ENCODE measurements at regions not wholly inside any gene's neighbourhood (a gene's known extent, or its start where the extent isn't known, plus 50 kb on each side); places are given as distances from the start of the nearest gene placed in this dataset.

DNA sequence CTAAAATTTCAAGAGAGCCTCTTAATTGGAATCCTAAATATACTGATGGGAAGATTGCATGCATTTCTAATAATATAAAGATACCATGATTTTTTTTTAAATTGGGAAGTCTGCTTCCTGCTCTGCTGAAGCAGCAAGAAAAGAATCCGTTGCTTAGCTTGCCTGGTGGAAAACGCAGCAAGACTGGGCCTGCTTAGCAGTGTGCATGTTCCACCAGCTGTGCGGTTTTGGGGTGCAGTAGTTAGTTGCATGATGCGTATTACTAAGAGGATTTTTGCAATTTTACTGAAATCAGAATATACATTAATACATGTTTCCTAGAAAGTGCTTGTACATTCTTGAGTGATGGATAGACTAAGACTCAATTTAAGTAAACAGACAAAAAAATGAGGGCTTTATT, 319.9 kb downstream of the CMPK2 start:
- Mint-ChIP-seq H3K27me3 (no peaks in the 10 kb centered on the region), H3K36me3 (ENCODE audit: low read depth) (no peaks in the 10 kb centered on the region), H3K4me3 (no peak overlapping the region), H3K9me3 (no peaks in the 10 kb centered on the region), H3K27ac (no peak overlapping the region), H3K4me1 (no peaks in the 10 kb centered on the region)
- intact Hi-C loops (cut with micrococcal nuclease), result no loop called here
- DNase-seq, result no peak

DNA sequence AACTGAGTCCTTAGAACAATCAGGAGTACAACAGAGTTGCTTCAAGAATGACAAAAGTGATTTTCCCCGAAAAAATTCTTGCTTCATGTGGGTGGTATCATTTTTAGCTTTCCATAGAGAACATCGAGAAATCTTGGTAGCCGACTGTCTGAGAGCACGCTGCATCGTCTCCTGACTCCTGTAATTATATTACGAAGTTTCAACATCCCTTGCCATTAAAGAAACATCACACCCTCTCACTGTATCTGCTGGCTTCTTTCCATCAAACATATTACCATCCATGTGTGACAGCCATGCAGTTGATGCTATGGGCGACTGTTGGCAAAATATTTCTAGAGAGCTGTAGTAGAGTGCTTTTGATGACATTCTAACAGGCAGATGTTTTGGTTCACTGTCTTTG, 311.2 kb downstream of the CMPK2 start:
- Mint-ChIP-seq H3K4me1 (no peaks in the 10 kb centered on the region), H3K36me3 (ENCODE audit: low read depth) (no peaks in the 10 kb centered on the region), H3K27ac (no peak overlapping the region), H3K27me3 (no peaks in the 10 kb centered on the region), H3K4me3 (no peak overlapping the region), H3K9me3 (no peaks in the 10 kb centered on the region)
- intact Hi-C loops (cut with micrococcal nuclease), result no loop called here
- no peak for DNase-seq

DNA sequence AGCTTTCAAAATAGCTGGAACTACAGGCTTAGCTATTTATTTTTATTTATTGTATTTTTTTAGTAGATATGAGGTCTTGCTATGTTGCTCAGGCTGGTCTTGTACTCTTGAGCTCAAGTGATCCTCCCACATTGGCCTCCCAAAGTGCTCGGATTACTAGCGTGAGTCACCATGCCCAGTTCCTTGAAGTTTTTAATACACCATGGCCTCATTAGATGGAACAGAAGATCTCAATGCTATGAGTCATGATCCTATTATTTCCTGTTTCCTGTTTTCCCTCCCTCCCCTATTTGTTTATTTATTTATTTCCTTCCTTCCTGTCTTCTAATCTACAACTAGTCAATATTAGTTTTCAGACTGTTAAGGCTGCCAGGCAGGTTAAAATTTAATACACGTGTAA, 309.0 kb downstream of the CMPK2 start:
- Mint-ChIP-seq H3K9me3 (no peaks in the 10 kb centered on the region), H3K4me3 (no peak overlapping the region), H3K27me3 (no peaks in the 10 kb centered on the region), H3K27ac (no peak overlapping the region), H3K4me1 (no peaks in the 10 kb centered on the region), H3K36me3 (ENCODE audit: low read depth) (no peaks in the 10 kb centered on the region)
- no peak for DNase-seq
- intact Hi-C loops (cut with micrococcal nuclease), result no loop called here

DNA sequence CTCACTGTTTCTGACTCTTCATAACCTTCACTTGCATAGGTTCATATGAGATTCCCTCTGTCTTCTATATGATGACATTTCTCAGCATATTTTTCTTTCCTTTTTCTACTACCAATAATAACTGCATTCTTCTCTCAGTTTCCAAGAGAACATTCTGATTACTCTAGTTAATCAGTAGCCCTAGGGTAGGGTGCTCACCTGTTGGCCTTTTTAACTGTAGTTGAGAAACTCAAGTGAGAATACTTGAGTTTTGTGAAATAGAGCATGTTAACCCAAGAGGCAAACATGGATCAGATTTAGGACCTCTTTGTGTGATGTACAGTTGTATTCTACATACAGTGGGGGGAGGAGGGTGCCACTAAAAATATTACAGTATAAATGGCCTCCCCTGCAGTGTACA, 308.0 kb downstream of the CMPK2 start:
- Mint-ChIP-seq H3K4me1 (no peaks in the 10 kb centered on the region), H3K4me3 (no peak overlapping the region), H3K36me3 (ENCODE audit: low read depth) (no peaks in the 10 kb centered on the region), H3K9me3 (no peaks in the 10 kb centered on the region), H3K27ac (no peak overlapping the region), H3K27me3 (no peaks in the 10 kb centered on the region)
- intact Hi-C loops (cut with micrococcal nuclease), result no loop called here
- DNase-seq, result no peak

DNA sequence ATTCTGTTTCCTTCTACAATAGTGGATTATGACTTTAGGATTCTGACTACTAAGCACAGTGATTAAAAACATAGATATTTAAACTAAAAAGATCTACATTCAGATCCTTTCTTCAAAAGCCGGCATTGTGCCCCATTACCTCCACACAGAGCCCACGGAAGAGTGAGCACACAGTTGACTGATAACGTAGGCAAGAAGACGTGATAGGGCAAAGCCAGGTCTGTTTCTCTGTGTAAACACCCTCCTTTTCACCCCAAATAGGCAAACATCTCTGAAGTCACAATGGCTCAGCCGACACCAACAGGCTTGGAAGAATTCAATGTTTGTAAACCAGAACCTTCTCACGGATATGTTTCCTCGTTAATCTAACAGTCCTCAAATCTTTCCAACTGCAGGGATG, 302.9 kb downstream of the CMPK2 start:
- H3K4me1 Mint-ChIP-seq, result no peaks in the 10 kb centered on the region
- H3K9me3 Mint-ChIP-seq, result no peaks in the 10 kb centered on the region
- no peak overlapping the region for H3K4me3 Mint-ChIP-seq
- H3K27ac Mint-ChIP-seq, result no peak overlapping the region
- intact Hi-C loops (cut with micrococcal nuclease), result no loop called here
- no peaks in the 10 kb centered on the region for H3K36me3 Mint-ChIP-seq (ENCODE audit: low read depth)
- DNase-seq, result no peak
- H3K27me3 Mint-ChIP-seq, result no peaks in the 10 kb centered on the region

DNA sequence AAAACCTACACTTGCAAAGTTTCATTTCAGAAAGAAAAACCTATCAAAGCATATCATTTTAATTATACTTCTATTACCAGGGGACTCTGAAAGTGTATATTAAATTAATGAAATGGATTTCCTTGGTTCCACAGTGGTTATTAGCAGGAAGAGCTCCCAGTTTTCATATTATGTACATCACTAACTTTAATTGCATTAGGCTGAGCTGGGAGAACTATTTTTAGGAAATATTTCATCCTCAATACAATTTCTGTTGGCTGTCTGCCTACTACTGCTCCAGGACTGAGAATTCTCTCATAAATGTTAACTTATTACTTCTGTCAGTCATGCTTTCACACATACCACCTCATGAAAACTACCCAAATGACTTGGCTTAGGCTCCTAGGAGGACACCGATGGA, 301.4 kb downstream of the CMPK2 start:
- Mint-ChIP-seq H3K36me3 (ENCODE audit: low read depth) (no peaks in the 10 kb centered on the region), H3K27ac (no peak overlapping the region), H3K4me3 (no peak overlapping the region), H3K27me3 (no peaks in the 10 kb centered on the region), H3K9me3 (no peaks in the 10 kb centered on the region), H3K4me1 (no peaks in the 10 kb centered on the region)
- no peak for DNase-seq
- intact Hi-C loops (cut with micrococcal nuclease), result no loop called here

DNA sequence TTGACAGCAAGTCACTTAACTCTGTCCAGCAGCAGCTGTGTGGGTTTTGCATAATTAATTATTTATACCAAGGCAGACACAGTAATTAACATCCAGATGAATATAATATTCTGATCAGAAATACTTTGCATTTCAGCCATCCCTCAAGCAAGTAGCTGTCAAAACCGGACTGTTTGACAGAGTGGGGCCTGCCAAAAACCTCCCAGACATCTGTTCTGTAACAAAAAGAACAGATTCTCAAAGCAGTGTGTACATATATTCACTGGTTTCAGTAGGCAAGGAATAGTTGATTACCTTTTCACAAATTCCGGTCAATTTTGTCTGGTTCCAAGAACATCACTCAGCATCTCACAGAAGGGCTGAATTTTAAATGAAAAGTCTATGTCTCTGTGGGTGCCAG, 291.6 kb downstream of the CMPK2 start:
- Mint-ChIP-seq H3K9me3 (no peaks in the 10 kb centered on the region), H3K27ac (no peak overlapping the region), H3K4me3 (no peak overlapping the region), H3K27me3 (no peaks in the 10 kb centered on the region), H3K36me3 (ENCODE audit: low read depth) (no peaks in the 10 kb centered on the region), H3K4me1 (no peaks in the 10 kb centered on the region)
- no peak for DNase-seq
- intact Hi-C loops (cut with micrococcal nuclease), result no loop called here

DNA sequence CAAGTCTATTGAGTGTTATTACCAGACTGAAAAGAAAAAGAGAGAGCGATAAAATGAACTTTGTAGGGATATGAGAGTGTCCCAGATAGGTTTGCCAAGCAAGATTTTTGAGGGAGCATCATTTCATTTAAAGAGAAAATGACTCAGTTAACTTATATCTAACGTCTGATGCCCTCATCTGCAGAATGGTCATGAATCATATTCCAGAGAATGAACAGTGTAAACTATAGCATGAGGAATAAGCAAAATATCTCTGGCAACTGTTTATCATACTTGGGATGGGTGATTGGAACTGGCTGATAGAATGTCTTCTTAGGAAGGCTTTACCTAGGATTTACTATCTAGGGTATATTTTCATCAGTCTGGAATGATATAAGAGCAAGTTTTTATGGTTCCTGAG, 289.4 kb downstream of the CMPK2 start:
- no peak for DNase-seq
- intact Hi-C loops (cut with micrococcal nuclease), result no loop called here
- Mint-ChIP-seq H3K4me1 (no peaks in the 10 kb centered on the region), H3K27ac (no peak overlapping the region), H3K4me3 (no peak overlapping the region), H3K36me3 (ENCODE audit: low read depth) (no peaks in the 10 kb centered on the region), H3K27me3 (no peaks in the 10 kb centered on the region), H3K9me3 (no peaks in the 10 kb centered on the region)

DNA sequence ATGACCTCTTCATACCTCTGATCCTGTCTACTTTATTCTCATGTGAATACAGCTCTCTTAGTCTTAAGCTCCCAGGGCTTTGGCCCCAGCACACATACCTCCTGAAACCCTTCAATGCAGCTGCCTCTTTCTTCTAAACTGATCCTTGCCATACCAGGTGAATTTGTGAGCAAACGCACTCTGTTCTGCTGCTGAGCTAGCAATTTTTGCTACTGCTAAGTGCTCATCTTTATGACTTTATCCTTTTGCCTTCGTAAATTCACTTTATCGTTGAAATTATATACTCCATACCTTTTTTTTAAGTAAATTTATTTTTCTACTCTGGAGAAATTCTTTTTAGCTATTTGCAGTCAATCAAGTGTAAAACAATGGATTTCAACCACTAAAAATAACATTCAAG, 287.7 kb downstream of the CMPK2 start:
- Mint-ChIP-seq H3K9me3 (no peaks in the 10 kb centered on the region), H3K4me1 (no peaks in the 10 kb centered on the region), H3K27ac (no peak overlapping the region), H3K27me3 (no peaks in the 10 kb centered on the region), H3K36me3 (ENCODE audit: low read depth) (no peaks in the 10 kb centered on the region), H3K4me3 (no peak overlapping the region)
- intact Hi-C loops (cut with micrococcal nuclease), result no loop called here
- no peak for DNase-seq

DNA sequence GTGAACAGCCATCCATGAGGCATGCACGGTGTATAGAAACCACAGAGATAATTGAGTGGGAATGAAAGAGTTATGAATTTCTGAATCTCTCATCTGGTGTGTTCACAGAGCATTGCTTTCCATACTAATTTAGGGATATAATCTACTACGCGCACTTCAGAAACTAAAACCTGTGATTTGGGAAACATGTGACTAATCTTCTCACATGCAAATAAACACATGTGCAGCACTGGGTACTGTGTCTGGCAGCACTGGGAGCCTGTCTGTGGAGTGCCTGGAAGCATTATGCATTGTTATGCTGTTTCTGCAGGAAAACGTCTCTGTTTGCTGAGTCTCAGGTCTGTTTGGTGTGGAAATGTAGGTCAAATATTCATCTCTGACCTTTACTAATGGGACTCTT, 287.3 kb downstream of the CMPK2 start:
- intact Hi-C loops (cut with micrococcal nuclease), result no loop called here
- H3K36me3 Mint-ChIP-seq (ENCODE audit: low read depth), result no peaks in the 10 kb centered on the region
- no peaks in the 10 kb centered on the region for H3K4me1 Mint-ChIP-seq
- no peaks in the 10 kb centered on the region for H3K9me3 Mint-ChIP-seq
- H3K27me3 Mint-ChIP-seq, result no peaks in the 10 kb centered on the region
- H3K27ac Mint-ChIP-seq, result no peak overlapping the region
- no peak overlapping the region for H3K4me3 Mint-ChIP-seq
- no peak for DNase-seq

DNA sequence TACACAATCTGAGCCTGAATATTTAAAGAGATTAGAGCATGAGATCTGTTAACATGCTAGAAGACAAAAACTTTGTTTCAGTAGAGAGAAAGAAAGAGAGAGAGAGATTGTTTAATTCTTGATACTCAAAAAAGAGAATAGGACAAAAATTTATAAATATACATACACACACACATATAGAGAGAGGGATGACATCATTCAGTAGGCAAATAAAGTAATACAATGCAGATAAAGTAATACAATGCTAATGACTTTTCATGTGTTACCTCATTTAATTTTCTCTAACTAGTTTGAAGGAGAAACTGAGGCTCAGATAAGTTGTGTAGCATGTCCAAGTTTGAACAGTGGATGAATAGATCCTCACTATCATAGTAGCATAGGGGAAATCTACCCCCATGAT, 286.4 kb downstream of the CMPK2 start:
- Mint-ChIP-seq H3K9me3 (no peaks in the 10 kb centered on the region), H3K4me3 (no peak overlapping the region), H3K27me3 (no peaks in the 10 kb centered on the region), H3K4me1 (no peaks in the 10 kb centered on the region), H3K36me3 (ENCODE audit: low read depth) (no peaks in the 10 kb centered on the region), H3K27ac (no peak overlapping the region)
- DNase-seq, result no peak
- intact Hi-C loops (cut with micrococcal nuclease), result no loop called here

DNA sequence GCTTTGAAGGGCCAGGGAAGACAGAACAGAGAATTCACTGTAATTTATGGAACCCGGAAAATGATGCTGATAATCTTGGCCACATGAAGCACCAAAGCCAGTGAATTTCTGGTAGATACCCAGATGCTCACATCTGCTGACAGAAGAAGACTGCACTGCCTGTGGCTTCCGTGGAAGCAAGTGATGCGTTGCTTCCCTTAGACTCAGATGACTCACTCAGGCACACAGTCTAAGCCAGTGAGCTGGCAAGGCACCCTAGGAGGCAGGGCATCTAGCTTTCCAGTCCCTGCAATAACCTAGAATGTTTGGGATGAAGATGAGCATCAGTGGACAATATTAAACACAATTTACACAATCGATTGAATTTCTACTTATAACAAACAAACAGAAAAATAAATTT, 284.7 kb downstream of the CMPK2 start:
- Mint-ChIP-seq H3K4me3 (no peak overlapping the region), H3K27me3 (no peaks in the 10 kb centered on the region), H3K9me3 (no peaks in the 10 kb centered on the region), H3K36me3 (ENCODE audit: low read depth) (no peaks in the 10 kb centered on the region), H3K4me1 (no peaks in the 10 kb centered on the region), H3K27ac (no peak overlapping the region)
- DNase-seq, result no peak
- intact Hi-C loops (cut with micrococcal nuclease), result no loop called here

DNA sequence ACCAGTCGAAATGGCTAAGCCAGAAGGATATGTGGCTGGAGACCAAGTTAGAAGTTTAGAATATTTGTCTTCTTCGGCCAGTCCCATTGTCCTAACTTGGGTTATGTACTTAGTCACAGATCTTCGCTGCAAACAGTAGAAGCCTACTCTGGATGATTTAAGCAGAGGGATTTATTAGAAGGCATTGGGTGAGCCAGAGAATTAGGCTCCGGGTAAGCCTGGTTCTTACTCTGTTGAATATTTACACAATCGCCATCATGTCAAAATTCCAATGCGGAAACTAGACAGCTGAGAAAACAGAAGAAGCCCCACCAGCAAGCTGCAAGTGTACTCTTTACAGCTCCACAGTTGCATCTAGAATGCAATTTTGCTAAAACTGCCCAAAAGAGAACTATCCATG, 276.6 kb downstream of the CMPK2 start:
- H3K4me1 Mint-ChIP-seq, result no peaks in the 10 kb centered on the region

DNA sequence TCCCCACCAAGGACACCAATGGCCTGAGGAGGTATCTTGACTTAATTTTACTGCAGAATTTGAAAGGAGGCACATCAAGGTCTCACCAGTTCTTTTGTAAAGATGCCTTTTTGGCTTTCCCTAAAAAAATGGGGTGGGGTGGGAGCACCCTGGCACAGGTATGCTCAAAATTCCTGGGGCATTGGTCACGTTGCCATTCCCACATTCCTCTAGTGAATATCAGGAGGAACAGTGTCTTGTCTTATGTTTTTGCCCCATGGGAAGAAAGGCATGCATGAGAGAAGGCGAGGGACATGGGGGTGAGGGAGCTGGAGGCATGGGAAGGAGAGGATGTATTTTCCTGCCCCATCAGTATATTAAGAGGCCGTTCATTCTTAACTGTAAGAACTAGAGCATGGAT, 275.3 kb downstream of the CMPK2 start:
- intact Hi-C loops (cut with micrococcal nuclease), result no loop called here
- DNase-seq, result no peak

More for the DNA sequence above, 276.6 kb downstream of the CMPK2 start:
- DNase-seq, result no peak
- intact Hi-C loops (cut with micrococcal nuclease), result no loop called here
- Mint-ChIP-seq H3K27ac (no peak overlapping the region), H3K36me3 (ENCODE audit: low read depth) (no peaks in the 10 kb centered on the region), H3K27me3 (no peaks in the 10 kb centered on the region), H3K9me3 (no peaks in the 10 kb centered on the region), H3K4me3 (no peak overlapping the region)

DNA sequence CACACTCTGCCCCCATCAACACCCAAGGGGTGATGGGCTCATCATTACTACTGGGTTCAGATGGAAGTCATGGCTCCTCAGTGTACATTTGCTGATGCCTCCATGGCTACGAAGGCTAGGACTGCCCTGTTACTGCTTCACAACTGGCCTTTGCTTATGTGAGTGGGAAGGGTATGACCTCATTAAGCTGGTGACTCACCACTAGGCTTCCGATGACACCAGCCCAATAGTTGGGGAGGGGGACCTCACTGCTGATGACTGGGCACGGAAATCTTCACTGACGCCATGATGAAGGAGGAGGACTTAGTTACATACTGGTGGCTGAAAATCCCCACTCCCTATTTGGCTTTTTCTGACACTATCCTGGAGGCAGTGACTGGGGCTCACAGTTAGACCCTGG, 263.2 kb downstream of the CMPK2 start:
- DNase-seq, result peak; percentile 25
- Mint-ChIP-seq H3K27me3 (no peaks in the 10 kb centered on the region), H3K4me3 (no peak overlapping the region), H3K36me3 (ENCODE audit: low read depth) (no peaks in the 10 kb centered on the region), H3K4me1 (no peaks in the 10 kb centered on the region), H3K27ac (no peak overlapping the region), H3K9me3 (no peaks in the 10 kb centered on the region)
- intact Hi-C loops (cut with micrococcal nuclease), result no loop called here

More for the DNA sequence above, 275.3 kb downstream of the CMPK2 start:
- Mint-ChIP-seq H3K4me3 (no peak overlapping the region), H3K27me3 (no peaks in the 10 kb centered on the region), H3K9me3 (no peaks in the 10 kb centered on the region), H3K4me1 (no peaks in the 10 kb centered on the region), H3K36me3 (ENCODE audit: low read depth) (no peaks in the 10 kb centered on the region), H3K27ac (no peak overlapping the region)

All from activated CD4-positive, alpha-beta T cell treated with anti-CD3 and anti-CD28 coated beads, Interleukin-2, amount 10 ng/mL, durations not matched to agents 24 days and 14 days (primary cell).